AG04450 (cell line): ENCODE measurements at regions not wholly inside any gene's neighbourhood (a gene's known extent, or its start where the extent isn't known, plus 50 kb on each side); places are given as distances from the start of the nearest gene placed in this dataset.

Experiments used
- CTCF ChIA-PET: fragments of 300-600, 350-600 bp; formaldehyde crosslinking; extraction: SDS; loops from one replicate; lab custom pipeline; 2022; ENCODE audit warnings: antibody characterized with exemption, inconsistent platforms; lab: Charles Lee
- POLR2A ChIA-PET: fragments of 350-600 bp; formaldehyde crosslinking; extraction: SDS; loops from one replicate; lab custom pipeline; 2021; ENCODE audit warnings: antibody characterized with exemption, inconsistent platforms; lab: Yijun Ruan, JAX
- DNase-seq: peaks from one replicate; pipeline ENCODE4 v3.0.0-alpha.2; 2011; ENCODE audit warnings: low read depth, low spot score
- H3K27ac ChIP-seq: one replicate; pipeline ENCODE4 v1.5.1; 2012; ENCODE audit warnings: low read depth, low read length, control low read depth
- H3K27me3 ChIP-seq: one replicate; pipeline ENCODE4 v1.6.0; 2012; ENCODE audit warnings: low read length; ENCODE audit not compliant: control insufficient read depth, insufficient read depth
- H3K4me3 ChIP-seq: 2 replicates; pipeline ENCODE4 v1.5.1; 2011; ENCODE audit warnings: mild to moderate bottlenecking, low read depth, low read length, control low read depth
- H3K9me3 ChIP-seq: 2 replicates; pipeline ENCODE4 v1.5.1; 2012; ENCODE audit warnings: low read length; ENCODE audit not compliant: control insufficient read depth, insufficient read depth
- CTCF ChIP-seq: IDR thresholded peaks from 2 replicates; pipeline ENCODE4 v1.5.1; 2011; ENCODE audit warnings: low read depth, low read length, control low read depth, inconsistent platforms

DNA sequence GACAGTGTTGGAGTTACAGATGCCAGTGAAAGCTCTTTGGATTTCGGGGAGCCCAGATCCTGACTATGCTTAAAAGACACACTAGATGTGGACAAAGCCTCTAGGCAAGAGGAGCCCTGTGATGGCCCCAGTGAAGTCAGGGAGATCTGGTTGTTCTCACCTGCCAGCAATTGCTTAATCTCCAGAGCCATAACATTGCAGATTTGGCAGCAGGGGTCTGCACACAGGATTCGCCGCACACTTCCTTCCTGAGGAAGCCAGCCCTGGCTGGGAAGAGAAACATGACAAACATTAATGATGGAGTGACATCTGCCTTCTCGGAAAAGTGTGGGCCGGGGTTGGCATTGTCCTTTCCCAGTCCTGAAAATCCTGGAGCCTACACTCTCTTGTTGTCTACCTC is 65.2 kb upstream of the PHF24 start:
- Histone ChIP-seq H3K9me3 (no peaks in the 10 kb centered on the region), H3K4me3 (no peak overlapping the region), H3K27ac (no peak overlapping the region), H3K27me3 (peaks cover 23% of the 10 kb centered on the region)
- DNase-seq, result no peak
- TF ChIP-seq CTCF, result no peak
- POLR2A ChIA-PET, result no interaction called here
- CTCF ChIA-PET, result interaction anchor here (2.0 kb wide), 1 partner anchor 158 kb away, joined by 8 read pairs; no protein-coding TSS in a partner anchor

GRCh38 chr9:34891386-34891785 is 66.7 kb upstream of the PHF24 start:
- H3K4me3 ChIP-seq, result no peak overlapping the region
- DNase-seq, result no peak
- H3K27me3 ChIP-seq, result peaks cover 23% of the 10 kb centered on the region
- H3K27ac ChIP-seq, result no peak overlapping the region
- ChIA-PET CTCF (interaction anchor here (0.9 kb wide), 1 partner anchor 94 kb away, joined by 4 read pairs; no protein-coding TSS in a partner anchor), POLR2A (no interaction called here)
- TF ChIP-seq CTCF, result no peak
- no peaks in the 10 kb centered on the region for H3K9me3 ChIP-seq

- TF ChIP-seq CTCF, result no peak
- Histone ChIP-seq H3K27ac (no peak overlapping the region), H3K4me3 (no peak overlapping the region), H3K27me3 (peaks cover 6% of the 10 kb centered on the region), H3K9me3 (no peaks in the 10 kb centered on the region)
- ChIA-PET CTCF (interaction anchor here (1.1 kb wide), 1 partner anchor 12 kb away, joined by 5 read pairs; no protein-coding TSS in a partner anchor), POLR2A (no interaction called here)
- DNase-seq, result no peak
These were observed 70.2 kb upstream of the PHF24 start for GRCh38 chr9:34887841-34888240.

DNA sequence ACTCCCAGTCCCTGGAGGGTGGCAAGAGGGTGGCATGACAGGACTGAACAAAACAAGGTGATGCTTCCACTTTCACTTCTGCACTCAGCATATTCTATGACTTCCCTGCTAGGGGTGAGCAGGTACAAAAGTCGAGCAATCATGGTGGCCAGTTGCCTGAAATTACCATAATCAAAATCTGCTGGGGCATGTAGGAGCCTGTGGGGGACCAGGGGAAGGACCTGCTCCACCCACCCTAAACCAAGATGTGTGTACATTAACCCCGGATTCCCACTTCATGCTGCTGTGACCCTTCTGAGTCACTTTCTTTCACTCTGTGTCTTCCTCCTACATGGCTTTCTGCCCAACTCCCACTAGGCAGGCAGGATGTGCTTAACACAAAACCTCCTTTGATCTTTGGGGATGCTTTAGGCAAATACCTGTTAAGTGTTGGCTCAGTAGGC is 73.3 kb upstream of the PHF24 start:
- no peaks in the 10 kb centered on the region for H3K27me3 ChIP-seq
- H3K9me3 ChIP-seq, result no peaks in the 10 kb centered on the region
- POLR2A ChIA-PET, result no interaction called here
- TF ChIP-seq CTCF, result no peak
- no peak overlapping the region for H3K27ac ChIP-seq
- no peak overlapping the region for H3K4me3 ChIP-seq
- CTCF ChIA-PET, result interaction anchor here (1.6 kb wide), 1 partner anchor 15 kb away, joined by 5 read pairs; no protein-coding TSS in a partner anchor
- DNase-seq, result no peak

GRCh38 chr9:34876096-34876495 is 82.0 kb upstream of the PHF24 start:
- TF ChIP-seq CTCF, result no peak
- no peaks in the 10 kb centered on the region for H3K9me3 ChIP-seq
- DNase-seq, result no peak
- CTCF ChIA-PET, result no interaction called here
- H3K4me3 ChIP-seq, result no peak overlapping the region
- POLR2A ChIA-PET, result no interaction called here
- H3K27ac ChIP-seq, result no peak overlapping the region
- H3K27me3 ChIP-seq, result no peaks in the 10 kb centered on the region
